H1 (cell line): ENCODE measurements at regions not wholly inside any gene's neighbourhood (a gene's known extent, or its start where the extent isn't known, plus 50 kb on each side); places are given as distances from the start of the nearest gene placed in this dataset.

Experiments
- CTCF ChIA-PET: fragments of 300-600 bp; sonication (Branson Sonifier 250); formaldehyde crosslinking; loops from one replicate; lab custom pipeline; 2021; ENCODE audit not compliant: partially characterized antibody; lab: Charles Lee
- POLR2A ChIA-PET: fragments of 300-600 bp; sonication (Branson Sonifier 250); formaldehyde crosslinking; loops from one replicate; lab custom pipeline; 2021; ENCODE audit warnings: inconsistent platforms; ENCODE audit not compliant: partially characterized antibody; lab: Charles Lee
- DNase-seq, 2 experiments: peaks; one replicate each; pipeline versions ENCODE4 v3.0.0 to v3.0.0-alpha.2; 2010 to 2022; ENCODE audit warnings: low spot score in 2 of 2, low read depth in 1 of 2, mixed read lengths in 1 of 2
- FAIRE-seq: peaks from 2 replicates; lab custom pipeline; 2011; peaks lifted over from hg19 to GRCh38; lab: Jason Lieb, UNC
- H2AFZ ChIP-seq: 2 replicates; pipeline ENCODE4 v1.8.1; 2012; ENCODE audit warnings: low read length, inconsistent platforms
- H2AK5ac ChIP-seq: 2 replicates; pipeline ENCODE4 v1.6.1; 2013; ENCODE audit warnings: low read depth, low read length
- H2BK120ac ChIP-seq: replicated peaks from 2 replicates; pipeline ENCODE3; 2013; ENCODE audit warnings: low read depth, low read length, inconsistent platforms
- H2BK12ac ChIP-seq: 2 replicates; pipeline ENCODE4 v1.6.1; 2013; ENCODE audit warnings: low read depth, low read length
- H2BK15ac ChIP-seq: 2 replicates; pipeline ENCODE4 v1.6.1; 2013; ENCODE audit warnings: low read length
- H2BK20ac ChIP-seq: 2 replicates; pipeline ENCODE4 v1.6.1; 2013; ENCODE audit warnings: low read length
- H2BK5ac ChIP-seq: 2 replicates; pipeline ENCODE4 v1.6.1; 2013; ENCODE audit warnings: low read depth, low read length
- H3K14ac ChIP-seq: 2 replicates; pipeline ENCODE4 v1.6.1; 2013; ENCODE audit warnings: inconsistent platforms; ENCODE audit not compliant: insufficient read length
- H3K18ac ChIP-seq: 2 replicates; pipeline ENCODE4 v1.6.1; 2013; ENCODE audit warnings: low read length; ENCODE audit errors: extremely low read depth
- H3K23ac ChIP-seq: 2 replicates; pipeline ENCODE4 v1.6.1; 2013; ENCODE audit warnings: inconsistent platforms; ENCODE audit not compliant: insufficient read length
- H3K23me2 ChIP-seq: 2 replicates; pipeline ENCODE4 v1.6.1; 2013; ENCODE audit warnings: low read depth, low read length
- H3K27ac ChIP-seq: 2 replicates; pipeline ENCODE4 v1.6.1; 2011; ENCODE audit warnings: low read depth, low read length, inconsistent platforms
- H3K27me3 ChIP-seq, 4 experiments: replicated peaks in 1 of 4; 1 replicate in 1 of 4; 2 replicates in 3 of 4; pipeline versions ENCODE4 v1.6.1 to v1.8.1; 2011 to 2013; ENCODE audit warnings: low read length in 3 of 4, mild to moderate bottlenecking in 3 of 4, inconsistent platforms in 2 of 4, mixed read lengths in 2 of 4, moderate library complexity in 1 of 4; ENCODE audit not compliant: control insufficient read depth in 3 of 4, insufficient read depth in 3 of 4; ENCODE audit errors: extremely low read depth in 1 of 4
- H3K36me3 ChIP-seq, 4 experiments: 2 replicates each; pipeline versions ENCODE4 v1.6.1 to v1.8.1; 2011 to 2013; ENCODE audit warnings: mild to moderate bottlenecking in 4 of 4, low read length in 3 of 4, moderate library complexity in 2 of 4, control low read depth in 1 of 4, inconsistent platforms in 1 of 4; ENCODE audit not compliant: insufficient read depth in 4 of 4, control insufficient read depth in 2 of 4
- H3K4ac ChIP-seq: replicated peaks from 2 replicates; pipeline ENCODE3; 2013; ENCODE audit warnings: low read length, low read depth, mixed read lengths, inconsistent platforms; ENCODE audit not compliant: insufficient read length
- H3K4me1 ChIP-seq, 4 experiments: replicated peaks in 1 of 4; 1 replicate in 1 of 4; 2 replicates in 3 of 4; pipeline versions ENCODE4 v1.6.1 to v1.8.1; 2011 to 2013; ENCODE audit warnings: low read length in 3 of 4, inconsistent platforms in 2 of 4, mixed read lengths in 1 of 4; ENCODE audit not compliant: insufficient read depth in 4 of 4, control insufficient read depth in 3 of 4
- H3K4me2 ChIP-seq, 2 experiments: 2 replicates each; pipeline versions ENCODE4 v1.6.1 to v1.8.1; 2011 to 2013; ENCODE audit warnings: low read depth in 2 of 2, low read length in 2 of 2, control low read depth in 1 of 2, inconsistent platforms in 1 of 2, mild to moderate bottlenecking in 1 of 2; ENCODE audit not compliant: insufficient read depth in 1 of 2
- H3K4me3 ChIP-seq, 4 experiments: fragments of 200-600, 300-600 bp in 1 of 4; sonication (generic), shearing (Covaris generic), sonication (Bioruptor Twin) in 1 of 4; 2 replicates each; pipeline versions ENCODE4 v1.5.1 to v1.8.1; 2011 to 2016; ENCODE audit warnings: low read length in 4 of 4, low read depth in 3 of 4, control low read depth in 2 of 4, inconsistent platforms in 2 of 4, mild to moderate bottlenecking in 2 of 4, mixed read lengths in 1 of 4, moderate library complexity in 1 of 4; ENCODE audit not compliant: insufficient read depth in 2 of 4; ENCODE audit errors: extremely low read depth in 1 of 4
- H3K56ac ChIP-seq: replicated peaks from 2 replicates; pipeline ENCODE3; 2013; ENCODE audit warnings: low read depth, mild to moderate bottlenecking, mixed read lengths, low read length, inconsistent platforms; ENCODE audit not compliant: insufficient read length
- H3K79me1 ChIP-seq: 2 replicates; pipeline ENCODE4 v1.6.1; 2013; ENCODE audit warnings: low read depth, low read length, control low read depth
- H3K79me2 ChIP-seq, 2 experiments: 2 replicates each; pipeline versions ENCODE4 v1.6.1 to v1.8.1; 2012 to 2013; ENCODE audit warnings: low read length in 2 of 2, mild to moderate bottlenecking in 2 of 2, inconsistent platforms in 1 of 2; ENCODE audit not compliant: insufficient read depth in 2 of 2, control insufficient read depth in 1 of 2
- H3K9ac ChIP-seq, 4 experiments: replicated peaks in 1 of 4; 1 replicate in 1 of 4; 2 replicates in 3 of 4; pipeline versions ENCODE4 v1.6.1 to v1.8.1; 2011 to 2013; ENCODE audit warnings: low read depth in 3 of 4, low read length in 3 of 4, control low read depth in 2 of 4, mild to moderate bottlenecking in 2 of 4, moderate library complexity in 2 of 4, inconsistent platforms in 1 of 4; ENCODE audit errors: extremely low read depth in 1 of 4
- H3K9me3 ChIP-seq, 2 experiments: 2 replicates each; pipeline versions ENCODE4 v1.6.1 to v1.8.1; 2012 to 2013; ENCODE audit warnings: mild to moderate bottlenecking in 2 of 2, moderate library complexity in 2 of 2, control low read depth in 1 of 2, inconsistent platforms in 1 of 2, low read depth in 1 of 2, low read length in 1 of 2, mixed read lengths in 1 of 2; ENCODE audit not compliant: insufficient read depth in 2 of 2
- H4K20me1 ChIP-seq, 2 experiments: replicated peaks in 1 of 2; 2 replicates each; pipeline versions ENCODE3 to v1.8.1; 2011 to 2013; ENCODE audit warnings: inconsistent platforms in 2 of 2, low read length in 2 of 2, mild to moderate bottlenecking in 1 of 2; ENCODE audit not compliant: insufficient read depth in 2 of 2, control insufficient read depth in 1 of 2
- H4K5ac ChIP-seq: 2 replicates; pipeline ENCODE4 v1.6.1; 2013; ENCODE audit warnings: low read length, low read depth, mixed read lengths, inconsistent platforms; ENCODE audit not compliant: insufficient read length
- H4K8ac ChIP-seq: 2 replicates; pipeline ENCODE4 v1.8.0; 2013; ENCODE audit warnings: mild to moderate bottlenecking, moderate library complexity, low read length, inconsistent platforms; ENCODE audit not compliant: insufficient read depth; ENCODE audit errors: extremely low read depth
- H4K91ac ChIP-seq: replicated peaks from 2 replicates; pipeline ENCODE3; 2013; ENCODE audit warnings: low read length, mixed read lengths, inconsistent platforms; ENCODE audit not compliant: insufficient read length
- ATF3 ChIP-seq: IDR thresholded peaks from 2 replicates; pipeline ENCODE4 v1.6.1; 2011; ENCODE audit warnings: low read depth, mild to moderate bottlenecking, low read length; ENCODE audit not compliant: insufficient read depth
- CHD1 ChIP-seq: IDR thresholded peaks from 2 replicates; pipeline ENCODE4 v1.6.1; 2012; ENCODE audit warnings: low read depth, low read length, improper control_type of control experiment
- CHD2 ChIP-seq: IDR thresholded peaks from 2 replicates; pipeline ENCODE4 v1.6.1; 2012; ENCODE audit warnings: low read length, improper control_type of control experiment
- EGR1 ChIP-seq: IDR thresholded peaks from 2 replicates; pipeline ENCODE4 v1.6.1; 2011; ENCODE audit warnings: low read depth, low read length, borderline replicate concordance
- GTF2F1 ChIP-seq: IDR thresholded peaks from 2 replicates; pipeline ENCODE4 v1.6.1; 2012; ENCODE audit warnings: low read depth, low read length, improper control_type of control experiment, borderline replicate concordance
- SP1 ChIP-seq: IDR thresholded peaks from 2 replicates; pipeline ENCODE4 v1.6.1; 2011; ENCODE audit warnings: low read depth, low read length
- SRF ChIP-seq: IDR thresholded peaks from 2 replicates; pipeline ENCODE4 v1.6.1; 2011; ENCODE audit warnings: mild to moderate bottlenecking, low read depth, low read length, moderate library complexity
- TEAD4 ChIP-seq: IDR thresholded peaks from 2 replicates; pipeline ENCODE4 v1.6.1; 2012; ENCODE audit warnings: low read depth, low read length, inconsistent platforms, mixed read lengths
- USF2 ChIP-seq: IDR thresholded peaks from 2 replicates; pipeline ENCODE4 v1.6.1; 2011; ENCODE audit warnings: low read length, improper control_type of control experiment
- WGBS, 2 experiments: shearing (Covaris generic) in 1 of 2; methylation state at CpG; one replicate each; pipeline versions ENCODE4 v1.1.6 to v1.1.7; 2013 to 2015; ENCODE audit warnings: low lambda C conversion rate in 2 of 2, mixed read lengths in 2 of 2, inconsistent platforms in 1 of 2, low coverage in 1 of 2, missing lambda C conversion rate in 1 of 2; ENCODE audit not compliant: insufficient replicate concordance in 2 of 2, insufficient coverage in 1 of 2, insufficient read length in 1 of 2; ENCODE audit errors: extremely low coverage in 1 of 2, missing lambda C conversion rate in 1 of 2; 5-methylcytosine and 5-hydroxymethylcytosine counted together

GRCh38 chr16:54870151-54870550 is 60.5 kb upstream of the IRX5 start:
- no peak overlapping the region for H3K56ac ChIP-seq
- POLR2A ChIA-PET: no interaction called here

More at GRCh38 chr16:54870151-54870550, 60.5 kb upstream of the IRX5 start:
- TF ChIP-seq SRF (no peak), USF2 (no peak), CHD1 (no peak), SP1 (no peak), EGR1 (no peak), CHD2 (no peak), ATF3 (no peak), TEAD4 (no peak), GTF2F1 (no peak)
- CTCF ChIA-PET: no interaction called here
- Histone ChIP-seq H3K79me2 (no peaks in the 10 kb centered on the region), H3K9ac (no peak overlapping the region), H3K9me3 (peaks cover 7% of the 10 kb centered on the region in 2 experiments; a peak in 2 of 4 replicates), H2BK120ac (no peak overlapping the region), H3K79me1 (no peaks in the 10 kb centered on the region), H4K91ac (no peak overlapping the region), H3K4me2 (no peak overlapping the region), H3K27me3 (no peaks in the 10 kb centered on the region), H2AK5ac (no peak overlapping the region), H3K4me1 (peaks cover 0 to 6% (median 1%) of the 10 kb centered on the region in 4 experiments; a peak in 1 of 7 replicates), H2BK15ac (no peak overlapping the region), H4K5ac (no peak overlapping the region), H3K4ac (no peak overlapping the region), H3K27ac (no peak overlapping the region), H3K14ac (no peak overlapping the region), H3K23me2 (no peaks in the 10 kb centered on the region; the same call in 1 of the 2 replicates), H3K18ac (no peak overlapping the region), H2BK12ac (no peak overlapping the region), H4K20me1 (no peaks in the 10 kb centered on the region), H3K23ac (no peak overlapping the region), H2AFZ (no peak overlapping the region), H4K8ac (no peak overlapping the region), H3K4me3 (no peak overlapping the region), H2BK20ac (no peak overlapping the region), H3K36me3 (no peaks in the 10 kb centered on the region), H2BK5ac (no peak overlapping the region)
- DNase-seq (no peak), FAIRE-seq (no peak)
- WGBS, 2 experiments: 93% methylated on average over 2 of the region's 2 CpGs; no CpG with 5 or more reads in 1 of the 2 experiments
